B cell (primary cell): ENCODE measurements at regions not wholly inside any gene's neighbourhood (a gene's known extent, or its start where the extent isn't known, plus 50 kb on each side); places are given as distances from the start of the nearest gene placed in this dataset.

Experiments used
- ATAC-seq: fragments of 200-7000 bp; cut with Tn5 transposase; one replicate; pipeline ENCODE4 v1.10.0; 2021; ENCODE audit warnings: low read depth, mild to moderate bottlenecking, moderate number of reproducible peaks, moderate library complexity
- CTCF ChIA-PET: fragments of 350-600 bp; sonication (Branson Sonifier 250); formaldehyde crosslinking; loops from one replicate; lab custom pipeline; 2021; ENCODE audit warnings: antibody characterized with exemption, inconsistent platforms; lab: Charles Lee
- POLR2A ChIA-PET: fragments of 350-600 bp; sonication (Branson Sonifier 250); formaldehyde crosslinking; loops from one replicate; lab custom pipeline; 2021; ENCODE audit warnings: antibody characterized with exemption; lab: Charles Lee
- DNase-seq: peaks from one replicate; pipeline ENCODE4 v3.0.0; 2013
- H2AFZ ChIP-seq: 2 replicates; pipeline ENCODE4 v1.6.1; 2012; ENCODE audit warnings: mild to moderate bottlenecking, low read depth, low read length; ENCODE audit not compliant: insufficient read depth, poor library complexity, severe bottlenecking
- H3K27ac ChIP-seq, 2 donors: 1 replicate in 1 of 2; 2 replicates in 1 of 2; pipeline ENCODE4 v1.5.1; 2012 to 2013; ENCODE audit warnings: low read length in 2 of 2, mild to moderate bottlenecking in 2 of 2, moderate library complexity in 1 of 2
- H3K27me3 ChIP-seq, 4 experiments: fragments of 200-600 bp in 1 of 4; sonication (generic) in 1 of 4; replicated peaks in 1 of 4; 1 replicate in 2 of 4; 2 replicates in 2 of 4; pipeline versions ENCODE4 v1.6.1 to v1.7.0; 2013 to 2016; ENCODE audit warnings: low read length in 3 of 4, mild to moderate bottlenecking in 2 of 4, mixed read lengths in 1 of 4, moderate library complexity in 1 of 4; ENCODE audit not compliant: insufficient read depth in 4 of 4, control insufficient read depth in 3 of 4; ENCODE audit errors: control extremely low read depth in 1 of 4
- H3K36me3 ChIP-seq, 2 experiments: replicated peaks in 1 of 2; 1 replicate in 1 of 2; 2 replicates in 1 of 2; pipeline versions ENCODE4 v1.6.1 to v1.7.1; 2013; ENCODE audit warnings: low read length in 1 of 2; ENCODE audit not compliant: insufficient read depth in 2 of 2, control insufficient read depth in 1 of 2; ENCODE audit errors: control extremely low read depth in 1 of 2, extremely low read depth in 1 of 2
- H3K4me1 ChIP-seq, 2 donors: fragments of 200-600 bp in 1 of 2; sonication (generic) in 1 of 2; 1 replicate in 1 of 2; 2 replicates in 1 of 2; pipeline versions ENCODE4 v1.5.1 to v1.6.1; 2013 to 2017; ENCODE audit warnings: low read length in 2 of 2; ENCODE audit not compliant: control insufficient read depth in 2 of 2, insufficient read depth in 2 of 2
- H3K4me2 ChIP-seq: replicated peaks from 2 replicates; pipeline ENCODE3; 2012; ENCODE audit warnings: mild to moderate bottlenecking, low read depth, low read length; ENCODE audit not compliant: poor library complexity, severe bottlenecking
- H3K4me3 ChIP-seq, 5 experiments: fragments of 200-600 bp in 1 of 5; sonication (generic) in 1 of 5; 1 replicate in 3 of 5; 2 replicates in 2 of 5; pipeline versions ENCODE4 v1.5.1 to v1.7.0; 2011 to 2016; ENCODE audit warnings: low read length in 4 of 5, mild to moderate bottlenecking in 4 of 5, low read depth in 2 of 5, control low read depth in 1 of 5, moderate library complexity in 1 of 5; ENCODE audit not compliant: insufficient read depth in 1 of 5; ENCODE audit errors: control extremely low read depth in 1 of 5, extremely low read depth in 1 of 5
- H3K79me2 ChIP-seq: fragments of 200-600 bp; sonication (generic); one replicate; pipeline ENCODE4 v1.6.0; 2016; ENCODE audit warnings: low read length; ENCODE audit not compliant: control insufficient read depth, insufficient read depth
- H3K9ac ChIP-seq: fragments of 200-600 bp; sonication (generic); 2 replicates; pipeline ENCODE4 v1.6.1; 2017; ENCODE audit warnings: mild to moderate bottlenecking, low read length, moderate library complexity
- H3K9me3 ChIP-seq, 3 donors: one replicate each; pipeline versions ENCODE4 v1.6.1 to v1.7.1; 2013; ENCODE audit warnings: low read length in 2 of 3; ENCODE audit not compliant: control insufficient read depth in 2 of 3, insufficient read depth in 1 of 3; ENCODE audit errors: control extremely low read depth in 1 of 3
- H4K20me1 ChIP-seq: 2 replicates; pipeline ENCODE4 v1.6.0; 2012; ENCODE audit warnings: mild to moderate bottlenecking, low read length; ENCODE audit not compliant: insufficient read depth, control insufficient read depth, poor library complexity, severe bottlenecking
- H3K27ac Mint-ChIP-seq: one replicate; pipeline ENCODE4 v1.8.0; 2021; ENCODE audit warnings: mixed read lengths
- H3K27me3 Mint-ChIP-seq: one replicate; pipeline ENCODE4 v1.8.0; 2021; ENCODE audit warnings: mixed read lengths
- H3K4me1 Mint-ChIP-seq: one replicate; pipeline ENCODE4 v1.8.0; 2021; ENCODE audit warnings: mixed read lengths
- H3K4me3 Mint-ChIP-seq: one replicate; pipeline ENCODE4 v1.8.0; 2021; ENCODE audit warnings: mixed read lengths
- H3K9me3 Mint-ChIP-seq: one replicate; pipeline ENCODE4 v1.8.0; 2022; ENCODE audit warnings: mixed read lengths; ENCODE audit not compliant: insufficient read depth
- EZH2 ChIP-seq: IDR thresholded peaks from 2 replicates; pipeline ENCODE4 v1.6.1; 2012; ENCODE audit warnings: borderline replicate concordance, low read depth, mild to moderate bottlenecking, moderate library complexity, low read length; ENCODE audit not compliant: insufficient read depth, poor library complexity, severe bottlenecking
- WGBS: methylation state at CpG from one replicate; pipeline ENCODE4 v1.1.5; 2013; ENCODE audit warnings: missing lambda C conversion rate; ENCODE audit not compliant: insufficient coverage; 5-methylcytosine and 5-hydroxymethylcytosine counted together
- intact Hi-C: fragments of 100-400 bp; cut with micrococcal nuclease; formaldehyde crosslinking; loops from one replicate; pipeline ENCODE4 v1.10.0; 2022
- TF ChIP-seq, protein P1 (sequence below): fragments of 200-600 bp; IDR thresholded peaks from one replicate; pipeline ENCODE4 v1.8.0; 2022; ENCODE audit warnings: antibody characterized with exemption, mild to moderate bottlenecking

- H3K4me2 ChIP-seq: no peak overlapping the region
- TF ChIP-seq EZH2: no peak
- TF ChIP-seq, protein P1, sequence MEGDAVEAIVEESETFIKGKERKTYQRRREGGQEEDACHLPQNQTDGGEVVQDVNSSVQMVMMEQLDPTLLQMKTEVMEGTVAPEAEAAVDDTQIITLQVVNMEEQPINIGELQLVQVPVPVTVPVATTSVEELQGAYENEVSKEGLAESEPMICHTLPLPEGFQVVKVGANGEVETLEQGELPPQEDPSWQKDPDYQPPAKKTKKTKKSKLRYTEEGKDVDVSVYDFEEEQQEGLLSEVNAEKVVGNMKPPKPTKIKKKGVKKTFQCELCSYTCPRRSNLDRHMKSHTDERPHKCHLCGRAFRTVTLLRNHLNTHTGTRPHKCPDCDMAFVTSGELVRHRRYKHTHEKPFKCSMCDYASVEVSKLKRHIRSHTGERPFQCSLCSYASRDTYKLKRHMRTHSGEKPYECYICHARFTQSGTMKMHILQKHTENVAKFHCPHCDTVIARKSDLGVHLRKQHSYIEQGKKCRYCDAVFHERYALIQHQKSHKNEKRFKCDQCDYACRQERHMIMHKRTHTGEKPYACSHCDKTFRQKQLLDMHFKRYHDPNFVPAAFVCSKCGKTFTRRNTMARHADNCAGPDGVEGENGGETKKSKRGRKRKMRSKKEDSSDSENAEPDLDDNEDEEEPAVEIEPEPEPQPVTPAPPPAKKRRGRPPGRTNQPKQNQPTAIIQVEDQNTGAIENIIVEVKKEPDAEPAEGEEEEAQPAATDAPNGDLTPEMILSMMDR: no peak
- H3K79me2 ChIP-seq: no peaks in the 10 kb centered on the region
- no peaks in the 10 kb centered on the region for H3K9me3 ChIP-seq
- ChIA-PET POLR2A (no interaction called here), CTCF (no interaction called here)
- H4K20me1 ChIP-seq: no peaks in the 10 kb centered on the region
- H3K36me3 ChIP-seq: no peaks in the 10 kb centered on the region
- no peaks in the 10 kb centered on the region for H3K9me3 Mint-ChIP-seq
- H2AFZ ChIP-seq: no peak overlapping the region
- no peaks in the 10 kb centered on the region for H3K27me3 ChIP-seq
- DNase-seq: no peak
- no peak overlapping the region for H3K9ac ChIP-seq
- no peak for ATAC-seq
- no peak overlapping the region for H3K4me3 ChIP-seq
- intact Hi-C loops: no loop called here
- WGBS: 98% methylated on average over 3 of the region's 4 CpGs
- H3K4me1 Mint-ChIP-seq: no peaks in the 10 kb centered on the region
- no peaks in the 10 kb centered on the region for H3K27me3 Mint-ChIP-seq
- H3K27ac Mint-ChIP-seq: no peak overlapping the region
- H3K4me3 Mint-ChIP-seq: no peak overlapping the region
- H3K4me1 ChIP-seq: no peaks in the 10 kb centered on the region
- H3K27ac ChIP-seq: no peak overlapping the region
These were observed 84.5 kb downstream of the TMEM167A start for GRCh38 chr5:82992646-82993045.

DNA sequence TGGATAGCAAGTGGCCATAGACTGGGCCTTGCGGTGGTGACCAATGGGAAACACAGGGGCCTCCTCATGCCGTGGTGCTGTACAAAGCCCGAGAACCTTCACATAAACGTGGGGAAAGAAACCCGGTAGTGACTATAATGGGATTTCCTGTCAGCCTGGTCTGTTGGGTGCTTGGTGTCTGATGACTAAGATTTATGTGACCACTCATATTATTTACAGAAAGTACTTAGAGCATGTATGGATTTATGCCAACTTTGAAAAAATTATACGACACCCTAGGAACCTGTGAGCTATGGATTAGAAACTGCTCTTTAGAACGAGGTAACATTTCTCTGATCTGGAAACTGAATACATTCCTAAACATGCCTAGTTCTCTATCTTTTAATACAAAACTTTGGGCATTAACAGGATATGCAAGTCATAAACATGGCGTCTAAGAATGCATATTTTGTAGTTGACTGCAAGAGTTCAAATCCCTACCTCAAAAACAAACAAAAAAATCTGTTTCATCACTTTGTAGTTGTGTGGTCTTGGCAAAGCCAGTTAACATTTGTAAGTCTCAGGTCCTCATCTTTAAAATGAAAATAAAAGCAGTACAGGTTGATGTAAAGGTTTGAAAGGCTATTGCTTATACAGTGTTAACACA lies 85.4 kb downstream of the TMEM167A start:
- no peak overlapping the region for H3K27ac ChIP-seq
- H3K9me3 ChIP-seq: no peaks in the 10 kb centered on the region
- H3K79me2 ChIP-seq: no peaks in the 10 kb centered on the region
- no peak overlapping the region for H3K9ac ChIP-seq
- H3K4me2 ChIP-seq: no peak overlapping the region
- POLR2A ChIA-PET: no interaction called here
- TF ChIP-seq, protein P1: no peak
- TF ChIP-seq EZH2: no peak
- H3K27ac Mint-ChIP-seq: no peak overlapping the region
- no peaks in the 10 kb centered on the region for H3K27me3 Mint-ChIP-seq
- CTCF ChIA-PET: no interaction called here
- H3K9me3 Mint-ChIP-seq: no peaks in the 10 kb centered on the region
- intact Hi-C loops: no loop called here
- no peak overlapping the region for H3K4me3 ChIP-seq
- H3K36me3 ChIP-seq: no peaks in the 10 kb centered on the region
- 11% methylated on average over 4 of the region's 8 CpGs for WGBS
- ATAC-seq (no peak), DNase-seq (no peak)
- no peak overlapping the region for H2AFZ ChIP-seq
- H3K27me3 ChIP-seq: no peaks in the 10 kb centered on the region
- no peaks in the 10 kb centered on the region for H3K4me1 ChIP-seq
- H3K4me3 Mint-ChIP-seq: no peak overlapping the region
- H4K20me1 ChIP-seq: no peaks in the 10 kb centered on the region
- H3K4me1 Mint-ChIP-seq: no peaks in the 10 kb centered on the region
